DOHH2 (cell line): ENCODE measurements at regions not wholly inside any gene's neighbourhood (a gene's known extent, or its start where the extent isn't known, plus 50 kb on each side); places are given as distances from the start of the nearest gene placed in this dataset.

Experiments
- H3F3A ChIP-seq: fragments of 200-600 bp; sonication (generic), shearing (Covaris generic); 2 replicates; pipeline ENCODE4 v1.6.0; 2016; ENCODE audit warnings: antibody characterized with exemption, mild to moderate bottlenecking; ENCODE audit not compliant: control insufficient read depth, insufficient read depth
- H3K27ac ChIP-seq: fragments of 200-600 bp; sonication (generic); 2 replicates; pipeline ENCODE4 v1.5.1; 2014; ENCODE audit warnings: low read depth, mild to moderate bottlenecking, low read length, moderate library complexity
- H3K27me3 ChIP-seq: fragments of 200-600 bp; sonication (generic); 2 replicates; pipeline ENCODE4 v1.6.1; 2014; ENCODE audit warnings: mild to moderate bottlenecking, low read length, mixed read lengths; ENCODE audit not compliant: control insufficient read depth
- H3K36me3 ChIP-seq: fragments of 200-600 bp; sonication (generic); 2 replicates; pipeline ENCODE4 v1.6.1; 2014; ENCODE audit warnings: mild to moderate bottlenecking, low read length, moderate library complexity, mixed read lengths; ENCODE audit not compliant: control insufficient read depth
- H3K4me1 ChIP-seq: fragments of 200-600 bp; sonication (generic); 2 replicates; pipeline ENCODE4 v1.6.1; 2014; ENCODE audit warnings: mild to moderate bottlenecking, low read length, mixed read lengths; ENCODE audit not compliant: control insufficient read depth
- H3K4me2 ChIP-seq: fragments of 200-600 bp; sonication (generic); 2 replicates; pipeline ENCODE4 v1.6.0; 2014; ENCODE audit warnings: mild to moderate bottlenecking, low read length, moderate library complexity
- H3K4me3 ChIP-seq: fragments of 200-600 bp; sonication (generic); 2 replicates; pipeline ENCODE4 v1.5.1; 2014; ENCODE audit warnings: mild to moderate bottlenecking, low read length, mixed read lengths
- H3K79me2 ChIP-seq: fragments of 200-600 bp; sonication (generic); 2 replicates; pipeline ENCODE4 v1.6.1; 2014; ENCODE audit warnings: mild to moderate bottlenecking, low read length, mixed read lengths; ENCODE audit not compliant: control insufficient read depth
- H3K9me2 ChIP-seq: fragments of 200-600 bp; sonication (generic); replicated peaks from 2 replicates; pipeline ENCODE4 v1.6.1; 2014; ENCODE audit warnings: mild to moderate bottlenecking, low read length, mixed read lengths; ENCODE audit not compliant: control insufficient read depth
- H3K9me3 ChIP-seq: fragments of 200-600 bp; sonication (generic); 2 replicates; pipeline ENCODE4 v1.6.1; 2014; ENCODE audit warnings: antibody characterized with exemption, low read length, mixed read lengths; ENCODE audit not compliant: control insufficient read depth, insufficient read depth
- H4K20me1 ChIP-seq: fragments of 200-600 bp; sonication (generic); 2 replicates; pipeline ENCODE4 v1.6.0; 2014; ENCODE audit warnings: low read depth, mild to moderate bottlenecking, antibody characterized with exemption, low read length, moderate library complexity; ENCODE audit not compliant: control insufficient read depth, insufficient read depth
- CTCF ChIP-seq: fragments of 200-600 bp; sonication (generic); IDR thresholded peaks from one replicate; pipeline ENCODE4 v1.5.1; 2014; ENCODE audit warnings: antibody characterized with exemption, mild to moderate bottlenecking, low read depth, low read length; ENCODE audit not compliant: poor library complexity, severe bottlenecking
- EZH2phosphoT487 ChIP-seq: fragments of 200-600 bp; sonication (generic); IDR thresholded peaks from 2 replicates; pipeline ENCODE4 v1.6.1; 2017; ENCODE audit warnings: borderline replicate concordance, mild to moderate bottlenecking, antibody characterized with exemption, low read length, moderate library complexity, mixed read lengths

GRCh38 chr4:130699004-130699403 is 1603.1 kb downstream of the C4orf33 start:
- Histone ChIP-seq H4K20me1 (no peaks in the 10 kb centered on the region), H3K36me3 (no peaks in the 10 kb centered on the region), H3K4me2 (no peak overlapping the region), H3K9me3 (no peaks in the 10 kb centered on the region), H3K27me3 (no peaks in the 10 kb centered on the region), H3K9me2 (no peaks in the 10 kb centered on the region), H3K27ac (no peak overlapping the region), H3F3A (no peaks in the 10 kb centered on the region), H3K79me2 (no peaks in the 10 kb centered on the region), H3K4me1 (no peaks in the 10 kb centered on the region), H3K4me3 (no peak overlapping the region)
- no peak for TF ChIP-seq EZH2phosphoT487
- no peak for TF ChIP-seq CTCF

GRCh38 chr4:130703211-130703935 is 1607.4 kb downstream of the C4orf33 start:
- Histone ChIP-seq H3K27ac (no peak overlapping the region), H3K4me2 (no peak overlapping the region), H4K20me1 (no peaks in the 10 kb centered on the region), H3K36me3 (no peaks in the 10 kb centered on the region), H3K4me3 (no peak overlapping the region), H3K4me1 (no peaks in the 10 kb centered on the region), H3K9me2 (no peaks in the 10 kb centered on the region), H3K9me3 (no peaks in the 10 kb centered on the region), H3K27me3 (no peaks in the 10 kb centered on the region), H3F3A (no peaks in the 10 kb centered on the region), H3K79me2 (no peaks in the 10 kb centered on the region)
- TF ChIP-seq EZH2phosphoT487 = no peak
- TF ChIP-seq CTCF = no peak

GRCh38 chr4:130705023-130705422 is 1609.1 kb downstream of the C4orf33 start:
- H3K27me3 ChIP-seq = no peaks in the 10 kb centered on the region
- TF ChIP-seq EZH2phosphoT487 (no peak), CTCF (no peak)
- H3K4me2 ChIP-seq = no peak overlapping the region
- H3K79me2 ChIP-seq = no peaks in the 10 kb centered on the region
- no peaks in the 10 kb centered on the region for H3K4me1 ChIP-seq
- no peaks in the 10 kb centered on the region for H3K9me2 ChIP-seq
- H3F3A ChIP-seq = no peaks in the 10 kb centered on the region
- H4K20me1 ChIP-seq = no peaks in the 10 kb centered on the region
- no peaks in the 10 kb centered on the region for H3K36me3 ChIP-seq
- H3K4me3 ChIP-seq = no peak overlapping the region
- no peaks in the 10 kb centered on the region for H3K9me3 ChIP-seq
- no peak overlapping the region for H3K27ac ChIP-seq
